ENCODE measurements at regions not wholly inside any gene's neighbourhood (a gene's known extent, or its start where the extent isn't known, plus 50 kb on each side); places are given as distances from the start of the nearest gene placed in this dataset.

GRCh38 chr10:131843089-131843595, 57.7 kb upstream of the PPP2R2D start:
- FAIRE-seq: no peak

GRCh38 chr10:131843881-131844284, 56.9 kb upstream of the PPP2R2D start:
- no peak for FAIRE-seq

- FAIRE-seq: no peak
These were observed 56.2 kb upstream of the PPP2R2D start for GRCh38 chr10:131844529-131845084.

- FAIRE-seq: no peak
These were observed 55.1 kb upstream of the PPP2R2D start for GRCh38 chr10:131845505-131846239.

GRCh38 chr10:131846240-131847101, 54.3 kb upstream of the PPP2R2D start:
- FAIRE-seq: no peak

- no peak for FAIRE-seq
These were observed 53.5 kb upstream of the PPP2R2D start for GRCh38 chr10:131847241-131847783.

GRCh38 chr10:131848296-131848695, 52.5 kb upstream of the PPP2R2D start:
- FAIRE-seq: no peak

GRCh38 chr10:131848741-131849590, 51.8 kb upstream of the PPP2R2D start:
- FAIRE-seq: no peak

GRCh38 chr10:131849591-131850382, 51.0 kb upstream of the PPP2R2D start:
- FAIRE-seq: no peak

- no peak for FAIRE-seq
These were observed 50.4 kb upstream of the PPP2R2D start for GRCh38 chr10:131850383-131850870.

All from colon (tissue), 2 donors.